HG03520 (cell line): ENCODE measurements at regions not wholly inside any gene's neighbourhood (a gene's known extent, or its start where the extent isn't known, plus 50 kb on each side); places are given as distances from the start of the nearest gene placed in this dataset.
"Not testable (repeated sequence)": the region's sequence is repeated elsewhere in the genome, so short reads cannot be mapped to it uniquely, and the experiment has no call there.

Experiments
- ATAC-seq: cut with Tn5 transposase; IDR thresholded peaks from one replicate; pipeline ENCODE4 v1.9.1; 2021; ENCODE audit warnings: mild to moderate bottlenecking, moderate library complexity; ENCODE audit not compliant: unreplicated experiment

DNA sequence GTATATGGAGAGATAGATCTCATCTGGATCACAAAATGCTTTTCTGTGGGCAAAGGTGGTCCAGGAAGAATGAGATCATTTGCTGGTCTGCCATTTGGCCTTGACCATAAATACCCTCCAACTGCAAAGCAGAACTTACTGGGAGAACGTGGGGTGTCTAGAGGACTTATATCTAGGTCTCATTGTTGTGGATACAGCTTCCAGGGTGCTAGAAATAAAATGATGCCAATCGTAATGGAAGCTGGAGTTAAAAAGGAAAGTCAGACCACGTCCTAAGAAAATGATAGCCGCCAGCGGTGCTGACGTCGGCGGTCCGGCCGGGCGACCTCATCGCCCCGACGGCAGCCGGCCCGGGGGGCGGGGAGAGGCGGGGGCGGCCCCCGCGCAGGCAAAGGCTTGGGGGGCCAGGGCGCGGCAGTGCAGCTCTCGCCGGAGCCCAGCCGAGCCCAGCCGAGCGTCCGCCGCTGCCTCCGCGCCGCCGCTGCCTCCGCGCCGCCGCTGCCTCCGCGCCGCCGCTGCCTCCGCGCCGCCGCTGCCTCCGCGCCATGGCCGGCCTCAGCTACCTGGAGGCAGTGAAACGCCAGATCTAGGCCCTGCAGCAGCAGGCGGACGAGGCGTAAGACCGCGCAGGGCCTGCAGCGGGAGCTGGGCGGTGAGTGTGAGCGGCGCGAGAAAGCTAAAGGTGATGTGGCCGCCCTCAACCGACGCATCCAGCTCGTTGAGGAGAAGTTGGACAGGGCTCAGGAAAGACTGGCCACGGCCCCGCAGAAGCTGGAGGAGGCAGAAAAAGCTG lies 89.5 kb downstream of the EOMES start:
- peak; percentile 85 for ATAC-seq

DNA sequence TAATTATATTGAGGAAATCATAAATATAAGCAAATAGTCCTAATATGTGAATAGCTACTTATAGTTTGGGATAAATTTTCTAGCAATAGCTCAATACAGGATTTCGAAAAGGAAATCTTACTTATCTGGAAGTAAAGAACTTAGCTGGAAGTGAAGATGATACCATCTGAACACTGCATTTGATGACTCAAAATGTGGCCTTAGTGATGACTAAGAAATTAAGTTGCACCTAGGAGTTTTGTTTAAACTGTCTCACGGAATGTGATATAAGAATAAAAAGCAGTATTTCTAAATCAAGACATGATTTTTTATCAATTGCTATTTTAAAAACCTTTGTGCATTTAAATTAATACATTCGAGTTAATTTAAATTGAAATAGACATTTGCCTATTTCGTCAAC lies 91.2 kb downstream of the EOMES start:
- ATAC-seq: peak; percentile 35

DNA sequence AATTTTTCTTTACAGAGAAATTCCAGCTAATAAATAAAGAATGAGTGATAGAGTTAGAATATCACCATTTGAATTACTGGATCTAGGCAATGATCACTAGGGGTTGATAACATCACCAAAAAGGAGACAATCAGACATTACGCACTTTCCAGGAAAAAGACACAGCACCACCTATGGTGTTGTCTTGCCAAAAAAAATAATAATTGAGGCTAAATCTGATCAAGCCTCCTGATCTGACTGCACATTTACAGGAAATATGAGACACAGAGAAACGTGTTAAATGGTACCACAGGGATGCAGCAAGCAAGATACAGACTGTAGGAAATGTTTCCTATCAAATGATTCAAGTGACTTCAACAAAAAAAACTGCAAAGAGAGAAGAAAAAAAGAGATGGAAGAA lies 92.8 kb downstream of the EOMES start:
- ATAC-seq: no peak

DNA sequence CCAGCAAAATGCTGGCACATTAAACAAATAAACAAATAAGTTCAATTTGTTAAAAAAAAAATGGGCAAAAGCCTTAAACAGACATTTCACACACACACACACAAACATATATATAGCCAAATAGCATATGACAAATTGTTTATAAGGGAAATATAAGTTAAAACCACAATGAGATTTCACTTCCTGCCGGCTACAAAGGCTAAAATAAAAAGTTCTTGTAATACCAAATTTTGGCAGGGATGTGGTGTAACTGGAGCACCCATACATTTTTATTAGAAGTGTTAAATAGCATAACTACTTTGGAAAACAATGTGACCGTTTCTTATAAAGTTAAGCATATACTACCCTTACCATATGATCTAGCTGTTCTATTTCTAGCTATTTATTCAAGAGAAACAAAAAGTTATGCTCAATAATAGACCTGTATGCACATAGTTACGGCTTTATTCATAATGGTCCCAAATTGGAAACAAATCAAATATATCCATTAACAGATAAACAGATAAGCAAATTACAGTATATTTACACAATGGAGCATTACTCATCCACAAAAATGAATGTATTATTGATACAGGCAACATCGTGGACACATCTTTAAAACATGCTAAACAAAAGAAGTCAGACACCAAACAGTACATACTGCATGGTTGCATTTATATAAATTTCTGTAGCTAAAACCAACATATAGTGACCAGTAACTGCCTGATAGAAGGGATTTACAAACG lies 93.9 kb downstream of the EOMES start:
- no peak for ATAC-seq

DNA sequence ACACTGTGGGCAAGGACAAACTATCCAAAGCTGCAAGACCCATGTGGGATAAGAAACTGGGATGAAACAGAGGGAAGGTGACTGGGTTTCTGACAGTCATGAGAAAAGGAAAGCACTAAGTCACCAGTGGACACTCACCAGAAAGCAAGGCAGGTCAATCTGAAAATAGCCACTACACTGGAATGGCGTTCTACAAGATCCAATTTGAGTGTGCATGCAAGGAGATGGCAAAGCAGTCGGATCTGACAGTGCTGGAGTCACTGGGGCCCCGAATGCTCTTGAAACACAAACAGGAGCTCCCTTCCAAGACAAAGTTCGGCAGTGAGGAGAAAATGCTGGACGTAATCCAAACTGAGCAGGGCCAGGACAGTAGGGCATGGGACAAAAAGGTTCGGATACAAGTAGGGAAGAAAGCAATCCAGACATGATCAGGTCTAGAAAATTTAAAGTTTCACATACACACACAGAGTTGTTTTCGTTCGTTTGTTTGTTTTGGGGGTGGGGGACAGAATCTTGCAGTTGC lies 95.5 kb downstream of the EOMES start:
- ATAC-seq: no peak

DNA sequence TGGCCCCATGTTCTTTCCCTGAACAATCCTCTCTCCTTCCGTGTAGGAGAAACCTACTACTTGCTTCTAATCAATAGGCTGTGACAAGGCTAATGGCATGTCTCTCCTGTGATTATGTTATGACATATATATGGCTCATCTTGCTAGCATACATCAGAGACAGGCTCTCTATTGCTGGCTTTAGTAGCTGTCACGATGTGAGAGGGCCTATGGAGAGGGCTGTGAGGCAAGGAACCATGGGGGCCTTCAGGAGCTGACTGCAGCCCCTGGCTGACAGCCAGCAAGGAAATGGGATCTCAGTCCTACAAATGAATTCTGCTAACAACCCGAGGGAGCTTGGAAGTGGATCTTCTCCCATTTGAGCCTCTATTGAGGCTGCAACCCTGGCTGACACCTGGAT lies 96.3 kb downstream of the EOMES start:
- ATAC-seq: no peak

DNA sequence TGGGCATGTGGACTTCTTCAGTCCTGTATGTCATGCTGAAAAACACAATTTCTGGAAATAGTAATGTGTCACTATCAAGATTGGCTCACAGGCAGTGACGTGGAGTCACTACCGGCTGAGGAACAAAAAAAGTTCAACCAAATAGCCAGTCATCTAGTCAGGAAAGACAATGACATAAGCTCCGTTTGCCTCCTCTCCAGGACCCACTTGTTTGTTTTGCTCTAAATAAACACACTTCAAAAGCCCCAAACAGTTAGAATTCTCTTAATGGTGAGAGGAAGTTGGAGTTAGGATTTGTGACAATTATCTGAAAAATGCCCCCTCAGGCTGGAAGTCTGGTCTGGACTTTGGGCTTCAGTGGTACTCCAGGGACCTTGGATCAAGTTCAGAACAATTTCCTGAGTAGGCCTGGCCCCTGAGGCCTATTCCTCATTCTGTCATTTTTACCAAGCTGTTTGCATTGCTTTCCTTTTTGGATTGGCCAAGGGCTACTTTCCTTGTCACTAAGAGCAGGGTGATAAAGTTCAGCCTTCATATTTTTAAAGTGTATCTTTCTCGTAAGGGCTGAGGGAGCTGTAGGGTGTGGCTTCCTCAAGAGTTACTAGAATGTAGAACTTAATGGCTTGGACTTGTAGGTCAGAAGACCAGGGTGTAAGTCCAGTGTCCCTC lies 98.9 kb downstream of the EOMES start:
- ATAC-seq: no peak

DNA sequence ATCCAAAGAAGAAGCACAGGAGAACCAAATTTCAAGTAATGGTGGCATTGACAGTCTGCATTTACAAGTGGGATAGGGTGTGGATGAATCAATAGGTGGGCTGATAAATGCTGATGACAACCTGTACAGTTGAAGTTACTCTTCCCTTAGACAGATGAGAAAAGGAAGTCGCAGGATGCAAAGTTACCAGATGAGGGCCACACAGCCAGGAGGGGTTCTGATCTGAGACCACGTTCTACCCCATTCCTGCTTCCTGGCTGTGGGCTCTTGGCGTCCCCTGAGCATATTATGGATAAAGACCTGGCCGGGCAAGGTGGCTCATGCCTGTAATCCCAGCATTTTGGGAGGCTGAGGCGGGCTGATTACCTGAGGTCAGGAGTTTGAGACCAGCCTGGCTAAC lies 104.6 kb downstream of the EOMES start:
- no peak for ATAC-seq

DNA sequence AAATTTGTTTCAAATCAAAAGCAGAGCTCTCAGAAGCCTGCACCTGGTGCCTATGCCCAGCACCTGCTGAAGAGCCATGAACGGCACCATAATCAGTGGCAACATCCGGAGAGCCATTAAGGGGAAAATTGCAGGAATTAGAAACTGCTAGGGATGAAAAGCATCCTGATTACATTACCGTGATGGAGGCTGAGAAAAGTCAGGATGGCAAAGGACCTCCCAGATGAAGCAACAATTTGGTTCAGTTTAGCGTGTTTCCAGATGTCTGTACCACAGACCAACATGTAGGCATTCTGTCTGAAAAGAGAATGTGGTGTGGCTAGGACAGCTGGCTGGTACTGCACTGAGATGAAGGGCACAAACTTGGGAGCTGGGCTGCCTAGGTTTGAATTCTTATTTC lies 106.1 kb downstream of the EOMES start:
- ATAC-seq: no peak

DNA sequence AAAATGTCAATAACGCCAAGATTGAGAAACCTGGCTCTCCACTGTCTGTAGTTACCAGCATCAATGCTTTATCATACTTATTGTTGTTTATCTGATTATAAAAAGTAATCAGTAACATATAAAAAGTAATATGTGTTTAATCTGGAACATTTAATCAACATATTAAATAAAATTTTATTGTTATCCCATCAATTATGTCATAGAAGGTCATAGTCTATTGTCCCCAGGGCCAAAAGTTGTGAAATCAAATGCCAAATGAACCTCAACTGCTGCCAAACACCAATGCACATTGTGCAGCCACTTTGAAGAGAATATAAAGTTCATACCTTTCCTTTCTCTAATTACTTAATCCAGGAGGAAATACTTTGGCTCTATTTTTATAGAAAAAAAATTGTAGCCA lies 106.6 kb downstream of the EOMES start:
- ATAC-seq: no peak

DNA sequence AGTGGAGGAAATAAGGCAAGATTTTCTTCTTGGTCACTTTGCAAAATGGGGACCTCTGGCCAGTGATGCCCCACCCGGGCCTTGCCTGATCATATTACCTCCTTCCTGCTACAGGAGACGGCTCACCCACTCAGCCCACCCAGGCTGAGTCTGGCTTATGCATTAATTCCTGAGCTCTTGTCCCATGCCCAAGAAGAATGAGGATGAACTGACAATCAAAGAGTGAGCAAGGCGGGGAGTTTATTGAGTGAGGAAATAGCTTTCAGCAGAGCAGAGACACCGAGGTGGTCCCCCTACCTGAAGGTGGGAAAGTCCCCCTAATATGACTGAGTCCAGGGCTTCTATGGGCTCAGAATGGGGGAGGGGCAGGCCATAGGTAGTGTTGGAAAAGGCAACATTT lies 107.5 kb downstream of the EOMES start:
- no peak for ATAC-seq

DNA sequence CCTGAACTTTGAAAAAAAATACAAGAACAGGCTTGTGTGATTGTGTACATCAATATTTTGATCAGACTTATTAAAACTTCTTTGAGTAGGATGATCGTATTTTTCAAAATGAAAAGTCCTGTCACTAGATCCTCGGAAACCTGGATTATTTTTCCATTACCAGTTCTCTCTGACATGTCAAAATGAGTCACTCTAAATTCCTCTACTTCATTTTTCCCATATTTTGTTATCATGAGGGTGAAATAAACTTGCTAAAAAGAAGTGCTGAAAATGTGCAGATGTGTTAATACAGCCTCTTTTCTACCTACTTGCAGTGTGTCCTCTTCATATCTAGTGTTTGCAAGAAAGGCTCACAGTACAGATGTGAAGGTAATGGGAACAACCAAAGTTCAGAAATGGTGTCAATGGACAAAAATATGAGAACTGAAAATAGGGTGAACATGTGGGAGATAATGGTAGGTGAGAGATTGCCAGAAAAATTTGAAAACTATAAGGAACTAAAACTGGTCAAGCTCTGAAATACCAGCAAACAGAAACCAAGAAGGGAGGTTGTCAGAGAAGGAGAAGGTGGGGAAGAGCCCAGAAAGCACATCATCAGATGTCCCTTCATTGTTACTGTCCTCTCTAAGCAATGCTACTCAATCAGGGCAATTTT lies 108.2 kb downstream of the EOMES start:
- ATAC-seq: no peak

DNA sequence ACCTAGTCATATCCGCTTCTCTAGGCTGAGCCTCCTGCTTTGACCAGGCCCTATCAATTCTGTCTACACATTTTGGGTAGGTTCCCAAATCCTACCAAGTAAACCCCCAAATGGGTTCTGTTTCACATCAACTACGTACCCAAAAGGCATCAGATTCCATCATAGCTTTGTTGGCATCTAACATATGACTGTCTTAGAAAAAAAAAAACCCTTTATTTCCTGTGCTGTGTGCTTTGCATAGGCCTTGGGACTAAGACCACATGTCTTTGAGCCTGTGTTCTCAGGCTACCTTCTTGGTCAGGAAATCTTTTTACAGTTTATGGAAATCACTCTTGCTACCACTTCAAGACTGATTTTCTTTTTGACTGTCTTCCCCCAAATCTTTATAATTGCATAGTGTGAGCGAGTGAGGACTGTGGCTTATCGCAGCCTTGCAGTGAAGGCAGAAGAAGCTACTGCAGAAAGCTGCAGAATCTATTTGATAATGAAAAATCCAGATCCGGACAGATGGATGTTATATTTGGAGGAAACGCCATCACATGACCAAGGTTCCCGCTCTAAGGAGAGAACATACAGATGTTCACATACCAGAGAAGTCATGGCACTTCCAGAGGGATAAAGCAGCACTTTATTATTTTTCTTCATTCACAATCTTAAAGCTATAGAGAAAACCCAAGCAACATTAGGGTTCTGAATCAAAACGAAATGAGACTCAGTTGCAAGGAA lies 111.2 kb downstream of the EOMES start:
- ATAC-seq: peak; percentile 66

DNA sequence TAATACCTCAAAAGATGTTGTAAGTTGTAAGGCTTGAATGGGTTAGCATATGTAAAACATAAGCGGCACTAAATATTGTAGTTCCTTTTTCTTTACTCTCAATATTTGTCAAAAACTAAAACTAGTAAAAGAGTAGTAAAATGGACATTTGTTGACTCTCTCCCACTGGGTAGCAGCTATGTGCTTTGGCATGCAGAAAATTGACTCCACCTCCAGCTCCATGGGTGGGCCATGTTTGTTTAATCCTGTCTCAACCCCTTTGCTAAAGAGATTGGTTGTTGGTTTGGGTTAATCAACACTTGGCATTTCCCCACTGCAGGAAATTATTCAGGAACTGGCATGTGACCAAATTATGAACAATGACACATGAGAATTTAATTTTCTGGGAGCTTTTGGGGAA lies 114.8 kb downstream of the EOMES start:
- ATAC-seq: no peak

DNA sequence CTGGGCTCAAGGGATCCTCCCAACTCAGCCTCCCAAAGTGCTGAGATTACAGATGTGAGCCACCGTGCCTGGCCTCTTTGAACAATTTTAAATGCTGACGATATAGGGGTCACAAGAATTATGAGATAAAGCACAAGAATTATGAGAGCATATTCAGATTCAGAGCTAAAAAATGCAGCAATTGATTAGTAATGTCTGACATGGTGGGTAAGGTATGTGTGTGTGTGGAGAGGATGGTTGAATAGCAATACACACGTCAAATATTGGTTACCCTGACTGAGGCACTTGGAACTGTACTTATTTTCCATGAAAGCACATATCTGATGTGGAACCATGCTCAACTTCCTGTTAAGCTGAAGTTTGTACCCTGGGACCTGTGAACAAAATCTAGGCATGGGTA lies 115.6 kb downstream of the EOMES start:
- ATAC-seq: no peak

DNA sequence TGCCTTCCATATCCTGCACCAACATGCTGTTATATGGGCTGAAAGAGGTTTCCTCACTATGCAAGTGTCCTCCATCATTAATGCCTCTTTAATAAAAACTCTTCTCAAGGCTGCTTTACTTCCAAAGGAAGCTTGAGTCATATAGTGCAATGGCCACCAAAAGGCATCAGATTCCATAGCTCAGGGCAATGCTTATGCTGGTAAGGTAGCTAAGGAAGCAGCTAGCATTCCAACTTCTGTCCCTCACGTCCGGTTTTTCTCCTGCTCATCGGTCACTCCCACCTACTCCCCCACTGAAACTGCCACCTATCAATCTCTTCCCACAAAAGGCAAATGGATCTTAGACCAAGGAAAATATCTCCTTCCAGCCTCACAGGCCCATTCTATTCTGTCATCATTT lies 117.1 kb upstream of the SLC4A7 start:
- not testable (repeated sequence) for ATAC-seq

DNA sequence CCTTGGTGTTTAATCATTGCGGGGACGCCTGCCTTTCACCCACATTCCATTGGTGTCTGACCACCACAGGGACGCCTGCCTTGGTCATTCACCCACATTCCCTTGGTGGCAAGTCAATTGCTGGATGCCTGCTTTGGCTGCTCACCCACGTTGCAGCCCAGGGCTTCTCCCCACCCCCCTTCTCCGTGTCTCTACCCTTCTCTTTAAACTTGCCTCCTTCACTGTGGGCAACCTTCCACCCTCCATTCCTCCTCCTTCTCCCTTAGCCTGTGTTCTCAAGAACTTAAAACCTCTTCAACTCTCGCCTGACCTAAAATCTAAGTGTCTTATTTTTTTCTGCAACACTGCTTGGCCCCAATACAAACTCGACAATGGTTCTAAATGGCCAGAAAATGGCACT lies 115.6 kb upstream of the SLC4A7 start:
- not testable (repeated sequence) for ATAC-seq

DNA sequence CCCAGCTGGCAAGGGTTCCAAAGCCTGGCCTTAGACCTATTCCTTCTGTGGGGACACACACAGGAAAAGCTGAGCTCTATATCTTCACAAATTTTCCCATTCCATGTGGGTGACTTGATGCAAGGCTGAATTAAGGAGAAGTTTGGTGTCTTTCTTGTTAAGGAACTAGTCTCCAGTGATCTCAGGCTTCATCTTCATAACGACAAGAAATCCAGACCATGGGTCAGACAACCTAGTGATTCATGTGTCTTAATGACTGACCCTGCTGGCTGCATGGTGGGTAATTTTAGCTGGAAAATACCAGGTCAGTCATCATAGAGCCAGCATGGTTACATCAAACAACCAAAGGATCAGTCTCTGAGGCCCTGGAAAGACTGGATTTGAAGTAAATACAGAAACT lies 112.7 kb upstream of the SLC4A7 start:
- ATAC-seq: no peak

DNA sequence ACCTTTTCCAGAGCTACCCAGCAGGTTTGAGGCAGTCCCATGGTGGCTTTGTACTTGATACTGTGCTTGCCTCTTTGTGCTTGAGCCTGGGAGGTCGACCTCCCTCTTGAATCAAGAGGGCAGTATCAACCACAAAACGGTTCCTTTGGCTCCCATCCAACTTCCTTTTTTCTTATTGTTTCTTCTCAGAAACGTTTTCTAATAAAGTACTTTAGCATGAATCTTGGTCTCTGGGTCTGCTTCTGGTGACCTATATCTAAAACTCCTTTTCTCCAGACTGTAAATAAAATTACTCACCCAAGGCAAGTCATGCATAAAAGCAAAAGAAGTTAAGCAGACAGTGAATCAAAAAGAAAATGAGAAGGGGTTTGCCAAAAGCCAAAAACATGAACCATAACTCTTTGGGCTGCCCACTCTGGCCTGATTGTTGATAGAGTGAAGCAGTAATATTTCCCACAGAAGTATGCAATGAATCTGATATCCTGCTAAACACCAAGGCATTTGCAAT lies 112.2 kb upstream of the SLC4A7 start:
- peak; percentile 48 for ATAC-seq

DNA sequence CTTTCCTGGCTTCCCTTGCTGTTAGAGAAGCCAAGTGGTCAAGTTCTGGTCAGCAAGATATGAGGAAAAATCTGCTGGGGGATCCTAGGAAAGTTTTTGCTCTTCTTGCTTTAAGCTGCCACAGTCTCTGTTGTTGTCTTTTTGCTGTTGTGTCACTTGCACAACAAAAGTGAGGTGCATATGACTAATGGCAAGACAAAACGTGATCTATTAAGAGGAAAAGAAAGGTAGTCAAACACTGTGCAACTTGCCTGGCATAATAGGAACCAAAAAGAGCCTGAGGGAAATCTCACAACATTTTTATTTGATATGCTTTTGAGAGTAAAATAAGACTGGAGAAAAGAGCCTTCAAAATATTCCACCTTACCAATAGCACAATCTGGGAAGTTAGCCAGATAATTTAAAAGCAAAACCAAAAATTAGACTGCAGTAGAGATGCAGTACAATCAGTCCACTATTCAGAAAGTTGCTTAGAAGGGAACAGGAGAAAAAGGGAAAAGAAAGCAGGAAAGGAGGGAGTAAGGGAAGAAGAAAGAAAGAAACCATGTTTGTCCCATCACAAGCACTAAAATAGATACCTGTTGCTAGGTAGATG lies 110.0 kb upstream of the SLC4A7 start:
- ATAC-seq: no peak
